NCI-H1092 treated with DMSO at 0.1 percent for 48 hours (cell line): ENCODE measurements at regions not wholly inside any gene's neighbourhood (a gene's known extent, or its start where the extent isn't known, plus 50 kb on each side); places are given as distances from the start of the nearest gene placed in this dataset.
"Not testable (repeated sequence)": the region's sequence is repeated elsewhere in the genome, so short reads cannot be mapped to it uniquely, and the experiment has no call there.

Experiments used
- DNase-seq: peaks from one replicate; lab custom pipeline; 2025; lab: John Stamatoyannopoulos, UW

GRCh38 chr20:57104651-57105204 is 161.7 kb downstream of the BMP7 start:
- no peak for DNase-seq

- DNase-seq: no peak
These were observed 160.3 kb downstream of the BMP7 start for GRCh38 chr20:57106030-57106682.

DNA sequence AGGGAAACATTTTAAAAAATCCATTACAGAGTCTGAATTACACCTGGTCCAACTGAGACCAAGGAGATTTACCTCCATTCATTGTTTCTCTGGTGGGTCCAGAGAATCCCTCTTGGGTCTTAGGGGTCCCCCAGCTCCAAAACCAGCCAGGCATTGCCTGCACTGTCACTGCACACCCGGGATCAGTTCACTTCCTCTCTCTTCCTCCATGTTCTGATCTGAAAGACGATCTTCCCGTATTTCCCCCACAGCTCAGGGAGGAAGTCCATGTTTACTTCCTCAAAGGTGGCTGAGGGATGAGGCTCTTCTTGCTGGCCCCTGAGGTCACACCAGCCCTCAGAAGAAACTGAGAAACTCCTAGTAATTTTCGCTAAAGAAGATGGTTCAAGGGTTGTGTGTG is 159.7 kb downstream of the BMP7 start:
- DNase-seq: no peak

- DNase-seq: no peak
These were observed 159.2 kb downstream of the BMP7 start for GRCh38 chr20:57107208-57107607.

GRCh38 chr20:57108218-57108617 is 158.2 kb downstream of the BMP7 start:
- DNase-seq: no peak

GRCh38 chr20:57108742-57109570 is 157.5 kb downstream of the BMP7 start:
- no peak for DNase-seq

GRCh38 chr20:57109571-57109953 is 156.9 kb downstream of the BMP7 start:
- DNase-seq: no peak

DNA sequence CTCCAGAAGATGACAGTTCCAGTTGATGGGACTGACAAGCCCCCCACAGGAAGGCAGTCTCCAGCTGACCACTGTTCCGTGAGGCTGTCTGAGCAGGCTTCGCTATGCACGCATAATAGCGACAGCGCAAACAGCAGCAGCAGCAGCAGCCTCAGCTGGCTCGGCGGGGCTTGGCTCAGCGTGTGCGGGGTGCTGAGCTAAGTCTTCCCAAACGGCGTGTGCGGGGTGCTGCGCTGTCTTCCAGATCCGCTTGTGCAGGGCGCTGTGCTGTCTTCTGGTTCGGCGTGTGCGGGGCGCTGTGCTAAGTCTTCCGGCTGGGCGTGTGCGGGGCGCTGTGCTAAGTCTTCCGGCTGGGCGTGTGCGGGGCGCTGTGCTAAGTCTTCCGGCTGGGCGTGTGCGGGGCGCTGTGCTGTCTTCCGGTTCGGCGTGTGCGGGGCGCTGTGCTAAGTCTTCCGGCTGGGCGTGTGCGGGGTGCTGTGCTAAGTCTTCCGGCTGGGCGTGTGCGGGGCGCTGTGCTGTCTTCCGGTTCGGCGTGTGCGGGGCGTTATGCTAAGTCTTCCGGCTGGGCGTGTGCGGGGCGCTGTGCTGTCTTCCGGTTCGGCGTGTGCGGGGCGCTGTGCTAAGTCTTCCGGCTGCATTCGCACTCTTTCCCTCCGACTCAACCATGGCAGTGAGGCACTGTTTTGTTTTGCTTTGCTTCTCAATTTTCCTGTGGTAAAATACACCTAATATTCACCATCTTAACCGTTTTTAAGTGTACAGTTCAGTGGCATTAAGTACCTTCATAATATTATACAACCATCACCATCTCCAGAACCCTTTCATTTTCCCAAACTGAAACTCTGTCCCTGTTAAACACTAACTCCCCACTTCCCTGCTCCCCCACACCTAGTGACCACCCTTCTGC is 156.1 kb downstream of the BMP7 start:
- DNase-seq: not testable (repeated sequence)

- no peak for DNase-seq
These were observed 155.4 kb downstream of the BMP7 start for GRCh38 chr20:57111028-57111373.

DNA sequence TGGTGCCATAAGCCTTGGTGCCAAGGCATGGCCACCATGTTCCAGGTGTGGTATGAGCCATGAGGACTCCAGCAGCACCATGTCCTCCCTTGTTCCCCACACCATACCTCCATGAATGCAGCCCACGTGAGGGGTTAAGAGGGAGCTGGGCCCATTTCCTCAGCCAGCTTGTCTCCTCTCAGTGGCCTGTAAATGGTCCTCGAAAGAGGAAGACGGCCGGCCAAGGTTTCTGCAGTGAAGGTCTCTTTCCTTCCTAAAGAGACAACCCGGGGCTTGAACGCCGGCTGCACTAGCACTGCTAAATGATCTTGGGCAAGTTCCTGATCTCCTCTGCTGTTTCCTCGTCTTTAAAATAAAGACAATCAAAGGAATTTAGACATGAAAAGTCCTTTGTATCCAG is 154.0 kb downstream of the BMP7 start:
- no peak for DNase-seq

GRCh38 chr20:57114290-57115005 is 152.0 kb downstream of the BMP7 start:
- DNase-seq: no peak

DNA sequence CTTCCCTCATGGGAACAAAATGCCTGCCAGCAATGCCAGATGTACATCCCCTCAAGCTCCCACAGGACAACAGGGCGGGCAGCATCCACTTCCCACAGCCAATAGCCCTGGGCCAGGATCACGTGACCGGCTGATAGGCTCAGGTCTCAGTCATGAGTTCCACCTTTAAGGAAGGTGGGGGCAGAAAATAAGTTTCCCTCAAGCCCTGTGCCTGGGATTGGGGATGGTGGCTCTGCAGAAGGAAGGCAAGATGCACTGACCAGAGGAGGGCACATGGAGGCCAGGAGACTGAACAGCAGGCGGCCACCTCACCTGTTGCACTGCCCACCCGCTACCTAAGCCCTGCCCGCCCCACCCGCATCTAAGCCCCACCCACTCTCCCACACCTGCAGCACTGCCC is 149.1 kb downstream of the BMP7 start:
- no peak for DNase-seq

GRCh38 chr20:57118107-57118769 is 148.2 kb downstream of the BMP7 start:
- DNase-seq: no peak
